IMR-90 (cell line): ENCODE measurements at regions not wholly inside any gene's neighbourhood (a gene's known extent, or its start where the extent isn't known, plus 50 kb on each side); places are given as distances from the start of the nearest gene placed in this dataset.
A peak's percentile ranks its signal among the peaks of the same experiment; 100 is the strongest.

Experiments used
- ATAC-seq: fragments of 200-7000 bp; cut with Tn5 transposase; 2 replicates; pipeline ENCODE4 v1.9.1; 2020; ENCODE audit warnings: low read depth, mild to moderate bottlenecking, moderate library complexity
- BruUV-seq: library from RNA; stranded (reverse); fragments of 400-500 nt; replicated peaks from 2 replicates; lab custom pipeline; 2021; lab: Mats Ljungman, UMichigan
- CTCF ChIA-PET: fragments of 300-600 bp; formaldehyde crosslinking; extraction: SDS; loops from one replicate; lab custom pipeline; 2021; ENCODE audit warnings: antibody characterized with exemption; lab: Yijun Ruan, JAX
- POLR2A ChIA-PET: fragments of 300-600 bp; sonication (Branson Sonifier 250); formaldehyde crosslinking; loops from one replicate; lab custom pipeline; 2022; ENCODE audit warnings: antibody characterized with exemption; ENCODE audit not compliant: unreplicated experiment; lab: Charles Lee
- DNase-seq: peaks from one replicate; pipeline ENCODE4 v3.0.0; 2013
- H2AFZ ChIP-seq: replicated peaks from 2 replicates; pipeline ENCODE3; 2013; ENCODE audit warnings: low read length, mild to moderate bottlenecking; ENCODE audit not compliant: poor library complexity
- H2AK5ac ChIP-seq: 2 replicates; pipeline ENCODE4 v1.6.1; 2013; ENCODE audit warnings: low read depth, low read length, inconsistent platforms
- H2AK9ac ChIP-seq: replicated peaks from 2 replicates; pipeline ENCODE3; 2013; ENCODE audit warnings: mild to moderate bottlenecking, low read depth, low read length, moderate library complexity; ENCODE audit not compliant: poor library complexity
- H2BK120ac ChIP-seq: 2 replicates; pipeline ENCODE4 v1.6.1; 2013; ENCODE audit warnings: low read depth, low read length, inconsistent platforms
- H2BK15ac ChIP-seq: 3 replicates; pipeline ENCODE4 v1.6.1; 2013; ENCODE audit warnings: low read depth, low read length, inconsistent platforms
- H2BK20ac ChIP-seq: 2 replicates; pipeline ENCODE4 v1.6.1; 2013; ENCODE audit warnings: low read depth, mild to moderate bottlenecking, inconsistent platforms, low read length, moderate library complexity
- H2BK5ac ChIP-seq: 2 replicates; pipeline ENCODE4 v1.6.1; 2013; ENCODE audit warnings: mild to moderate bottlenecking, low read depth, low read length, inconsistent platforms; ENCODE audit not compliant: poor library complexity, severe bottlenecking
- H3K14ac ChIP-seq: replicated peaks from 2 replicates; pipeline ENCODE4 v1.6.1; 2013; ENCODE audit warnings: low read depth, low read length, inconsistent platforms
- H3K18ac ChIP-seq: 2 replicates; pipeline ENCODE4 v1.6.1; 2013; ENCODE audit warnings: low read depth, low read length, control low read depth
- H3K23ac ChIP-seq: 2 replicates; pipeline ENCODE4 v1.6.1; 2013; ENCODE audit warnings: low read depth, low read length, inconsistent platforms
- H3K27ac ChIP-seq: 2 replicates; pipeline ENCODE4 v1.5.1; 2013; ENCODE audit warnings: mild to moderate bottlenecking, control low read depth, low read length; ENCODE audit not compliant: insufficient read depth
- H3K27me3 ChIP-seq: 2 replicates; pipeline ENCODE4 v1.6.1; 2013; ENCODE audit warnings: low read length; ENCODE audit not compliant: control insufficient read depth, insufficient read depth
- H3K36me3 ChIP-seq: 2 replicates; pipeline ENCODE4 v1.6.1; 2013; ENCODE audit warnings: low read length, mixed read lengths; ENCODE audit not compliant: control insufficient read depth, insufficient read depth
- H3K4ac ChIP-seq: 2 replicates; pipeline ENCODE4 v1.6.1; 2013; ENCODE audit warnings: low read depth, low read length, inconsistent platforms
- H3K4me1 ChIP-seq: 2 replicates; pipeline ENCODE4 v1.6.1; 2013; ENCODE audit warnings: low read length, mixed read lengths; ENCODE audit not compliant: control insufficient read depth, insufficient read depth
- H3K4me2 ChIP-seq: 2 replicates; pipeline ENCODE4 v1.6.1; 2013; ENCODE audit warnings: low read depth, mild to moderate bottlenecking, control low read depth, low read length, moderate library complexity
- H3K4me3 ChIP-seq: 2 replicates; pipeline ENCODE4 v1.5.1; 2013; ENCODE audit warnings: low read depth, mild to moderate bottlenecking, control low read depth, low read length, moderate library complexity; ENCODE audit not compliant: insufficient read depth
- H3K56ac ChIP-seq: 2 replicates; pipeline ENCODE4 v1.6.1; 2013; ENCODE audit warnings: low read length, inconsistent platforms; ENCODE audit not compliant: insufficient read depth; ENCODE audit errors: extremely low read depth
- H3K79me1 ChIP-seq, 2 experiments: 2 replicates each; pipeline ENCODE4 v1.6.1; 2013; ENCODE audit warnings: low read length in 2 of 2, inconsistent platforms in 1 of 2, low read depth in 1 of 2
- H3K9ac ChIP-seq: 2 replicates; pipeline ENCODE4 v1.6.1; 2013; ENCODE audit warnings: low read depth, low read length, control low read depth
- H3K9me1 ChIP-seq: 2 replicates; pipeline ENCODE4 v1.6.1; 2013; ENCODE audit warnings: low read length, inconsistent platforms; ENCODE audit not compliant: insufficient read depth
- H3K9me3 ChIP-seq: 2 replicates; pipeline ENCODE4 v1.6.1; 2013; ENCODE audit warnings: low read length; ENCODE audit not compliant: control insufficient read depth, insufficient read depth
- H4K20me1 ChIP-seq: 2 replicates; pipeline ENCODE4 v1.6.1; 2013; ENCODE audit warnings: low read length, inconsistent platforms; ENCODE audit not compliant: insufficient read depth
- H4K5ac ChIP-seq: 2 replicates; pipeline ENCODE4 v1.6.1; 2013; ENCODE audit warnings: mild to moderate bottlenecking, low read depth, low read length, control low read depth
- H4K8ac ChIP-seq, 2 experiments: 2 replicates each; pipeline ENCODE4 v1.6.1; 2013; ENCODE audit warnings: low read depth in 2 of 2, low read length in 2 of 2, control low read depth in 1 of 2, inconsistent platforms in 1 of 2
- H4K91ac ChIP-seq: 2 replicates; pipeline ENCODE4 v1.6.1; 2013; ENCODE audit warnings: low read depth, low read length, inconsistent platforms; ENCODE audit not compliant: insufficient read depth
- BHLHE40 ChIP-seq: fragments of 150-350 bp; IDR thresholded peaks from 2 replicates; pipeline ENCODE4 v1.6.1; 2016; ENCODE audit warnings: mild to moderate bottlenecking, low read depth, low read length
- CHD1 ChIP-seq: IDR thresholded peaks from 2 replicates; pipeline ENCODE4 v1.6.1; 2012; ENCODE audit warnings: low read depth, low read length, improper control_type of control experiment
- CTCF ChIP-seq: conservative IDR thresholded peaks from 2 replicates; pipeline ENCODE4 v1.5.1; 2012; ENCODE audit warnings: mild to moderate bottlenecking, low read depth, low read length, improper control_type of control experiment
- MXI1 ChIP-seq: IDR thresholded peaks from 2 replicates; pipeline ENCODE4 v1.6.1; 2012; ENCODE audit warnings: low read depth, mild to moderate bottlenecking, low read length, moderate library complexity, borderline replicate concordance
- POLR2A ChIP-seq: IDR thresholded peaks from 2 replicates; pipeline ENCODE4 v1.6.1; 2012; ENCODE audit warnings: mild to moderate bottlenecking, low read depth, low read length
- RAD21 ChIP-seq: IDR thresholded peaks from 2 replicates; pipeline ENCODE4 v1.6.1; 2012; ENCODE audit warnings: low read length, improper control_type of control experiment
- RCOR1 ChIP-seq: IDR thresholded peaks from 2 replicates; pipeline ENCODE4 v1.6.1; 2012; ENCODE audit warnings: mild to moderate bottlenecking, low read length, improper control_type of control experiment; ENCODE audit not compliant: insufficient replicate concordance
- SMC3 ChIP-seq: fragments of 150-350 bp; IDR thresholded peaks from 2 replicates; pipeline ENCODE4 v1.6.1; 2016; ENCODE audit warnings: low read depth, mild to moderate bottlenecking, antibody characterized with exemption, low read length, moderate library complexity
- USF2 ChIP-seq: fragments of 150-350 bp; IDR thresholded peaks from 2 replicates; pipeline ENCODE4 v1.6.1; 2017; ENCODE audit warnings: mild to moderate bottlenecking, antibody characterized with exemption, low read length, low read depth
- WGBS, 2 experiments: methylation state at CpG; one replicate each; pipeline versions ENCODE4 v1.1.5 to v1.1.7; 2013; ENCODE audit warnings: missing lambda C conversion rate in 2 of 2; ENCODE audit not compliant: insufficient read length in 1 of 2; ENCODE audit errors: extremely low coverage in 2 of 2; 5-methylcytosine and 5-hydroxymethylcytosine counted together
- dilution Hi-C: fragments of 300-500 bp; cut with HindIII; formaldehyde crosslinking; loops from one replicate; pipeline ENCODE4 v1.14.3; 2018; ENCODE audit warnings: low sequenced_read_pairs; ENCODE audit not compliant: unreplicated experiment
- in situ Hi-C: fragments of 300-500 bp; cut with MboI; formaldehyde crosslinking; loops from 3 replicates; pipeline ENCODE4 v1.14.3; 2019; ENCODE audit warnings: low sequenced_read_pairs, inconsistent platforms, mixed read lengths
- intact Hi-C: fragments of 100-400 bp; cut with micrococcal nuclease; formaldehyde crosslinking; loops from 2 replicates; pipeline ENCODE4 v1.10.0; 2022

- Histone ChIP-seq H3K4ac (peak overlapping the region; percentile 79), H3K27ac (no peak overlapping the region), H3K79me1 (no peaks in the 10 kb centered on the region), H4K8ac (peak overlapping the region in 1 of 2 experiments; percentile 61; a peak in 2 of 4 replicates), H4K91ac (0 out of 2 replicates have a peak overlapping the region, but pooled peaks have one; percentile 37), H2BK15ac (peak overlapping the region; percentile 69; the same call in 1 of the 3 replicates), H2AFZ (peak overlapping the region; percentile 6), H3K27me3 (no peaks in the 10 kb centered on the region), H3K4me2 (no peak overlapping the region), H2BK20ac (peak overlapping the region; percentile 82; the same call in 1 of the 2 replicates), H3K56ac (no peak overlapping the region), H2BK5ac (peak overlapping the region; percentile 60), H3K4me1 (peaks cover 16% of the 10 kb centered on the region), H2AK9ac (peak overlapping the region; percentile 37), H4K20me1 (no peaks in the 10 kb centered on the region), H3K9me1 (peaks cover 9% of the 10 kb centered on the region), H3K9me3 (no peaks in the 10 kb centered on the region), H3K23ac (no peak overlapping the region), H2BK120ac (peak overlapping the region; percentile 76), H3K18ac (peak overlapping the region; percentile 20; the same call in 1 of the 2 replicates), H3K36me3 (no peaks in the 10 kb centered on the region), H4K5ac (peak overlapping the region; percentile 19; the same call in 1 of the 2 replicates), H3K4me3 (no peak overlapping the region), H3K14ac (peak overlapping the region; percentile 65), H3K9ac (no peak overlapping the region), H2AK5ac (peak overlapping the region; percentile 90)
- DNase-seq (peak; percentile 21), ATAC-seq (no peak)
- in situ Hi-C loops (no loop called here), dilution Hi-C loops (no loop called here), intact Hi-C loops (no loop called here)
- CTCF ChIA-PET, result no interaction called here
- no CpG with 5 or more reads among the region's 10 CpGs for WGBS, 2 experiments
- POLR2A ChIA-PET, result no interaction called here
- TF ChIP-seq MXI1, result no peak
- TF ChIP-seq BHLHE40, result no peak
- no peak for TF ChIP-seq RCOR1
- TF ChIP-seq POLR2A, result no peak
- no peak for TF ChIP-seq CTCF
- TF ChIP-seq SMC3, result no peak
- no peak for TF ChIP-seq CHD1
- no peak for TF ChIP-seq RAD21
- TF ChIP-seq USF2, result no peak
- no TSS peak for BruUV-seq
Observed at GRCh38 chr2:150643114-150643725, 155.8 kb upstream of the RND3 start.
